ENCODE measurements at regions not wholly inside any gene's neighbourhood (a gene's known extent, or its start where the extent isn't known, plus 50 kb on each side); places are given as distances from the start of the nearest gene placed in this dataset.

DNA sequence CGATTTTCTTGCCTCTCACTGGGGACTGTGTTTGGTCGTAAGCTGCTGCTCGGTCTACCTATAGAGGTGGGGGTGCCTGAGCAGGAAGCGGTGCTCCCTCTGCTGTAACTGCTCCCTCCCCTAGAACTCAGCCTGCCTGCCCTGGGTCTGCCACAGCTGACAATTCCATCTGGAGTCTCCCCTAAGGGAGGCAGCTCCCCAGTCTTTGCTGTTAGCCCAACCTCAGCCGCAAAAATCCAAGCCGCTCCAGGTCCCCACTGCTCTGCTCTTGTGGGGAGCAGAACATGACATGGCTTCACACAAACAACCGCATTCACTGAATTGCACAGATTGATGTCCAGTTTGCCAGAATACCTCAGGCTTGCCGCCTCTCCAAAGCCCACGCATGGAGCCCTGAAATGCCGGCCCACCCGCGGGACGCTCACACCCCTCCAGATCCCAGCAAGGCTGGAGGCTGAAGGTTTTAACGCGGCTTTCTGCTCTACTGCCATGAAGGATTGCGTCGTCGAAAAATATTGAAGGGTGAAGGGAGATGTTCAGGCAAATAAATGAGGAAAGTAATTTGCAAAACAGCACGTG, 221.5 kb upstream of the FOXF1 start:
- Mint-ChIP-seq H3K4me1 (no peaks in the 10 kb centered on the region), H3K9me3 (peaks cover 0 to 15% (median 4%) of the 10 kb centered on the region in 7 donors), H3K4me3 (peak overlapping the region in 1 of 2 donors; percentile 76), H3K36me3 (no peaks in the 10 kb centered on the region), H3K27ac (peak overlapping the region in 1 of 7 donors; percentile 59), H3K27me3 (ENCODE audit: low read depth in 3 of 3) (peaks cover 77 to 92% (median 79%) of the 10 kb centered on the region in 3 donors)
- WGBS (ENCODE audit: insufficient coverage), result 6% methylated on average over 10 of the region's 19 CpGs
- H3K4me1 ChIP-seq (ENCODE audit: control insufficient read depth in 1 of 2, insufficient read depth in 2 of 2, low read length in 2 of 2), result no peaks in the 10 kb centered on the region
- H4K20me1 ChIP-seq (ENCODE audit: insufficient read depth, low read length), result no peaks in the 10 kb centered on the region
- no peak overlapping the region for H3K4me3 ChIP-seq (replicated peaks in 1 of 3; ENCODE audit: low read depth in 2 of 3, low read length in 3 of 3)
- no peaks in the 10 kb centered on the region for H3K79me2 ChIP-seq (ENCODE audit: insufficient read depth, low read length)
- H3K27me3 ChIP-seq (ENCODE audit: control insufficient read depth in 2 of 2, insufficient read depth in 2 of 2, low read length in 2 of 2), result peaks cover 45 to 85% of the 10 kb centered on the region in 2 donors
- TF ChIP-seq, protein P1, sequence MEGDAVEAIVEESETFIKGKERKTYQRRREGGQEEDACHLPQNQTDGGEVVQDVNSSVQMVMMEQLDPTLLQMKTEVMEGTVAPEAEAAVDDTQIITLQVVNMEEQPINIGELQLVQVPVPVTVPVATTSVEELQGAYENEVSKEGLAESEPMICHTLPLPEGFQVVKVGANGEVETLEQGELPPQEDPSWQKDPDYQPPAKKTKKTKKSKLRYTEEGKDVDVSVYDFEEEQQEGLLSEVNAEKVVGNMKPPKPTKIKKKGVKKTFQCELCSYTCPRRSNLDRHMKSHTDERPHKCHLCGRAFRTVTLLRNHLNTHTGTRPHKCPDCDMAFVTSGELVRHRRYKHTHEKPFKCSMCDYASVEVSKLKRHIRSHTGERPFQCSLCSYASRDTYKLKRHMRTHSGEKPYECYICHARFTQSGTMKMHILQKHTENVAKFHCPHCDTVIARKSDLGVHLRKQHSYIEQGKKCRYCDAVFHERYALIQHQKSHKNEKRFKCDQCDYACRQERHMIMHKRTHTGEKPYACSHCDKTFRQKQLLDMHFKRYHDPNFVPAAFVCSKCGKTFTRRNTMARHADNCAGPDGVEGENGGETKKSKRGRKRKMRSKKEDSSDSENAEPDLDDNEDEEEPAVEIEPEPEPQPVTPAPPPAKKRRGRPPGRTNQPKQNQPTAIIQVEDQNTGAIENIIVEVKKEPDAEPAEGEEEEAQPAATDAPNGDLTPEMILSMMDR (IDR thresholded peaks at IDR 0.05), result no peak
- no peak overlapping the region for H2AFZ ChIP-seq (ENCODE audit: insufficient read depth, low read depth, low read length, poor library complexity, severe bottlenecking)
- no peak overlapping the region for H3K4me2 ChIP-seq (replicated peaks; ENCODE audit: extremely low read depth, low read length, poor library complexity, severe bottlenecking)
- no peak overlapping the region for H3K27ac ChIP-seq (ENCODE audit: low read depth in 1 of 2, low read length in 2 of 2)
- intact Hi-C loops (cut with micrococcal nuclease), result no loop called here
- H3K9ac ChIP-seq (ENCODE audit: insufficient read depth, low read length, poor library complexity, severe bottlenecking), result no peak overlapping the region
- H3K9me3 ChIP-seq (replicated peaks in 1 of 2; ENCODE audit: control insufficient read depth in 1 of 2, insufficient read depth in 1 of 2, low read length in 2 of 2), result peaks cover 0 to 34% of the 10 kb centered on the region in 2 donors
- no peak for DNase-seq
- H3K36me3 ChIP-seq (replicated peaks in 1 of 2; ENCODE audit: control insufficient read depth in 1 of 2, insufficient read depth in 2 of 2, low read length in 2 of 2), result no peaks in the 10 kb centered on the region

DNA sequence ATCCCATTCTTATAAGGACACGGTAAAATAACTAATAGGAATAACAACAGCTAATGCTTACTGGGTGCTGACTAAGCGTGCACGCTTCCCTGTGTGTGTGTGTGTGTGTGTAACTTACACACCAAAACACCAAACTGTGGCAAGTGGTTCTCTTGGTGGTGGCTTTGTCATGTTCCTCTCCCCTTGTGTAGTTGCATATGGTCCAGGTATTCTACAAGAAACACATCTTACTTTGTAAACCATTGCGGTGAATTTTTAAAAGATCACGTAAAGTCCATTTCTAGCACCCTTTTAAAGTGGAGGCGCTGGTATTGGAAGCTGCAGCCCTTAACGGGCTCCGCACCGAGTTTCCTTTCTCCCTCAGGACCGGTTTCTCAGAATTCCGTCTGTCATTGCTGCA, 221.0 kb upstream of the FOXF1 start:
- Mint-ChIP-seq H3K4me1 (no peaks in the 10 kb centered on the region), H3K9me3 (peaks cover 0 to 15% (median 4%) of the 10 kb centered on the region in 7 donors), H3K27ac (no peak overlapping the region), H3K27me3 (ENCODE audit: low read depth in 3 of 3) (peaks cover 76 to 88% (median 79%) of the 10 kb centered on the region in 3 donors), H3K4me3 (peak overlapping the region in 1 of 2 donors; percentile 76), H3K36me3 (no peaks in the 10 kb centered on the region)
- no peaks in the 10 kb centered on the region for H3K36me3 ChIP-seq (replicated peaks in 1 of 2; ENCODE audit: control insufficient read depth in 1 of 2, insufficient read depth in 2 of 2, low read length in 2 of 2)
- DNase-seq, result no peak
- TF ChIP-seq, protein P1 (IDR thresholded peaks at IDR 0.05), result no peak
- H4K20me1 ChIP-seq (ENCODE audit: insufficient read depth, low read length), result no peaks in the 10 kb centered on the region
- 20% methylated on average over 2 of the region's 11 CpGs for WGBS (ENCODE audit: insufficient coverage)
- peaks cover 45 to 84% of the 10 kb centered on the region in 2 donors for H3K27me3 ChIP-seq (ENCODE audit: control insufficient read depth in 2 of 2, insufficient read depth in 2 of 2, low read length in 2 of 2)
- H3K9me3 ChIP-seq (replicated peaks in 1 of 2; ENCODE audit: control insufficient read depth in 1 of 2, insufficient read depth in 1 of 2, low read length in 2 of 2), result peaks cover 0 to 34% of the 10 kb centered on the region in 2 donors
- no peak overlapping the region for H3K4me3 ChIP-seq (replicated peaks in 1 of 3; ENCODE audit: low read depth in 2 of 3, low read length in 3 of 3)
- no peaks in the 10 kb centered on the region for H3K4me1 ChIP-seq (ENCODE audit: control insufficient read depth in 1 of 2, insufficient read depth in 2 of 2, low read length in 2 of 2)
- intact Hi-C loops (cut with micrococcal nuclease), result no loop called here
- no peak overlapping the region for H3K4me2 ChIP-seq (replicated peaks; ENCODE audit: extremely low read depth, low read length, poor library complexity, severe bottlenecking)
- no peak overlapping the region for H3K27ac ChIP-seq (ENCODE audit: low read depth in 1 of 2, low read length in 2 of 2)
- no peaks in the 10 kb centered on the region for H3K79me2 ChIP-seq (ENCODE audit: insufficient read depth, low read length)
- no peak overlapping the region for H3K9ac ChIP-seq (ENCODE audit: insufficient read depth, low read length, poor library complexity, severe bottlenecking)
- no peak overlapping the region for H2AFZ ChIP-seq (ENCODE audit: insufficient read depth, low read depth, low read length, poor library complexity, severe bottlenecking)
